GM18511 (cell line): ENCODE measurements at regions not wholly inside any gene's neighbourhood (a gene's known extent, or its start where the extent isn't known, plus 50 kb on each side); places are given as distances from the start of the nearest gene placed in this dataset.

Experiments
- ATAC-seq: cut with Tn5 transposase; IDR thresholded peaks from one replicate; pipeline ENCODE4 v1.9.1; 2021; ENCODE audit warnings: mild to moderate bottlenecking, moderate library complexity; ENCODE audit not compliant: unreplicated experiment

DNA sequence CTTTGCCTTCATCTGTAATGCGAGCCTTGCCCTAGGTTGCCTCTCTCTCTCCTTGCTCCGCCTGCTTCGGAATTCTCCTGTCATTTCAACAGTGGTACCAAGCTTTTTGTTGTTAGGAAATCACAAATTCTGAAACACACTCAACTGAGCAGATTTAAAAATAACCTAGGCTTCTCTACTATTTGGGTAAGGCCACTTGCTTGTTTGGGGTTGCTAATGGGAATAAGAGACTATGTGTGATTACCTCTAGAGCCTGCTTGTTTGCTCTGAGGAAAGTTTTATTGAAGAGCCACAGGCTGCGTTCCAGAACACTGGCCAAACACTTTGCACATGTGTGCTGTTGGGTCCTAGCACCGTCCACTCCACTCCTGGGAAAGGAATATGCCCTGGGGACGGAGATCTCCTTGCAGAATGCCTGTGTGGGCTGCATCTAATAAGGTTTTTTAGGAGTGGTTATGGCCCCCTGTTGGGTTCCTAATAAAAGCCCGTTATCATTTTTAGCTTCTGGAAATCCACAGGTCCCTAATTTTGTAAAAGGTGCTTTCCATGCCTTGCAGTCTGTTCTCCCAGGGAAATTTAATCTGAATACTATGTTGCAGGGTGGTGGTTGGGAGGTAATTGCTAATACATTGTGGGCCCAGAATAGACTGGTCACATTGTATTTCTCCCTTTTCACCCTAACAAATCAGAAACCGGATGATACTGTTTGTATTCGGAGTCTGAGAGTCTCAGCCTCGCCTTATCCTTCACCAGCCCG, 68.7 kb upstream of the KLF6 start:
- no peak for ATAC-seq

DNA sequence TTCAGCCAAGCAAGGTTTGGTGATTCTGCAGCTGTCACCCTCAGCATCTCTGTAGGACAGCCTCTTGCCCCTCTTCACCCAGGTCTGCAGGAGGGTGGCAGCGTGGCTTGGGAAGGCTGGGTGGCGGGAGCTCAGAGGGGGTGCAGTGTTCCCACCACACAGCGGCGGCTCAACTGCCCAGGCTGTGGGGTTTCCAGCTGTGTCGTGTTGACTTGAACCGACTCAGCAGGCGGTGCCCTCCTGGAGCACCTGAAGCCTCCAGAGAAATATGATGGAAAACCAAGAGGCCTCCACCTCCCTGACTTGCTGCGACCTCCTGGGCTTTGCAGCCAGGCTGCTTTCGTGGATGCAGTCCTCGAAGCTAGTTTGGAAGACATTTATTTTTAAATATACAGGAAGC, 68.0 kb upstream of the KLF6 start:
- ATAC-seq, result no peak

DNA sequence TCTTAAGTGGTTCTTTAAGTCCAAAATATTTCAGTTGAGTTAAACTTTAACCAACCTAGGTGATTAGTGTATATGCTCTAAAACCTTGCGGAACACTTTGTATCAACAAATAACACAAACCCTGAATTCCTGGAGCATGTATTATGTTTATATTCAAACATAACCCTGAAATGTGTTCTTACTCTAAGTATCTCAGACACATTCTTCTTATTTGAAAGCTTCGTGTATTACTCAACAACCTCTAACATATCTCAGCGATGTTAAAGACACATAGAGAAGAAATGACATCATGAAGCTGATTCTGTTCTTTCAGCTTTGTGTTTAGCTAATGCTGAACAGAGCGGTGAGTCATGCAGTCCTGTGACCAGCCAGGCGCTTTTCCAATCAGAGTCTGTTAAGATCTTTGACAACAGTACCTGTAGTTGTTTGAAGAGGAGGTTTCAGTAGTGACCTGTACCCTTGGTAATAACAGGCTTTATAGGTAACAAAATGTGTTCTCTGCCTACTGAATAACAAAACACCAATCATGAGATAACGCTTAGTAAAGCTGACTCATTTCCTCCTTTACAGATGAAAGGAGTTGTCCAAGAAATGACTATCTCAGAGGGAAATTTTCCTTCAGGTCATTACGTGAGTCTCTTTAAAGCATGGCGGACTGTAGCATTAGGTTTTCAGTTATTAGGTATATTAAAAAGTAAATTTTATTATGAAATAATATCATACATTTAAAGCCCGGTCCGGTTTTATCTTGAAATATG, 67.3 kb upstream of the KLF6 start:
- ATAC-seq, result peak; percentile 95

DNA sequence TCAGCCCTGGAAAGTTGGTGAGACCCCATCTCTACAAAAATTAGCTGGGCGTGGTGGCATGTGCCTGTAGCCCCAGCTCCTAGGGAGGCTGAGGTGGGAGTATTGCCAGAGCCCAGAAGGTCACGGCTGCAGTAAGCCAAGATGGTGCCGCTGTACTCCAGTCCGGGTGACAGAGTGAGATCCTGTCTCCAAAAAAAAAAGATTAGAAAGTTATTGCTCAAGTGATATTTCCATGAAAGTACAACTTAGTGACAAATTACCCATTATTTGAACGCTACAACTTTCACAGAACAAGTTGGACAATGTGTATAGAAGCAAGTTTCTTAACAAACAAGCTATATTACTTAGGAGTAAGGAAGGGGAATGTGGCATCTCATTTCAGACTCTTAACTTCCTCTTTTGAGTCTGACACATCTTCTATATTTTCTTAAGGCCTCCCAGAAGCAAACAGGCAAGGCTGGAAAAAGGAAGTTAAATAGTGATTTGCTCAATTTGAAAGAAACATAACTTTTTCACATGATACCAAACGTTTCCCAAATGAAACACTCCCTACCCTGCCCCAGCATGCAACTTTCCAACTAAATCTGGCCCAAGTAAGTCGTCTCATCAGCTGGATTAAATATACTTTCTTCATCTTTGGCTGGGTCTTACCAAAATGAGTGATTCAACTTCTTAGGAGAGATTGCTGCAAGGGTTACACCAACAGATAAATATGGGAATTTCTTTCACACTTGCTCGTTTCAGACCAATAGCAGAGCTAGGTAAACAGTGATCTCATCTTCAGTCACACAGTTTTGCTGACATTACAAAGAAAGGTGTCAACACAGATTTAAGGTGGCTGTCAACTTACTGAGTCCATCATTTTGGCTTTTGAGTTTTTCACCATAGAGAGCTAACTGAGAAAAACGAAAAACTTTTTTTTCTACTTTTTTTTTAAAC, 66.3 kb upstream of the KLF6 start:
- ATAC-seq, result no peak

DNA sequence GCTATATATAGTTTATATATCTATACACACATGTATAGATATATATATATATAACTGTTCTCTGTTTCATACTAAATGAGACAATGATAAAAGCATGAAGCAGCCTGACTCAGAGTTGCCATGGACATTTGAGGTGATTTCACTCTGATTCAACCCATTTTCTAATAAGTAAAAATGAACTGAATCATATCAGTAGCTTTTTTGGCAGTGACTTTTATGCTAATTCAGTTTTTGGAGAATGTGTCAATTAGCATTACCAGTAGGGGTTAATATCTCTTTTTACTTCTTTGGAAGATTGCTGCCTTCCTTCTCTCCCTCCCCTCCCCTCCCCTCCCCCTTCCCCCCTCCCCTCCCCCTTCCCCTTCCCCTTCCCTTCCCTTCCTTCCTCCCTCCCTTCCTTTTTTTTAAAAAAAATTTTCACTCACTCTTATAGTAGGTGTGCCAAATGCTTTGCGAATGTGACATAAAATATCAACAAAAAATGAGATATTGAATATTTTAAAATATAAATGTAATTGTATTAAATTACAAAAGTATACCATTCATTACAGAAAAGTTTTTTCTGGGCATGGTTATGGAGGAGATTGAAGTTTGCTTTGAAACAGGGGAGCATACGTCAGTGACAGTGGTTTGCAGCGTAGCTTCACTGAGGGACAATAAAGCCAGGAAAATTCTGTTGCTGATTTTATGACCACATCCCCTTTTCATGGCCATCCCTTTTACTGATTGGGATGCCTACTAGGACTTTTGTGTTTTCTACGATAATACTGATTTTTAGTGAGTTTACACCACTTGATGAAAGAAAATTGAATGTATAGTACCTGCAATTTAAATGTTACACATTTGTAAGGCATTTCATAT, 64.0 kb upstream of the KLF6 start:
- no peak for ATAC-seq

DNA sequence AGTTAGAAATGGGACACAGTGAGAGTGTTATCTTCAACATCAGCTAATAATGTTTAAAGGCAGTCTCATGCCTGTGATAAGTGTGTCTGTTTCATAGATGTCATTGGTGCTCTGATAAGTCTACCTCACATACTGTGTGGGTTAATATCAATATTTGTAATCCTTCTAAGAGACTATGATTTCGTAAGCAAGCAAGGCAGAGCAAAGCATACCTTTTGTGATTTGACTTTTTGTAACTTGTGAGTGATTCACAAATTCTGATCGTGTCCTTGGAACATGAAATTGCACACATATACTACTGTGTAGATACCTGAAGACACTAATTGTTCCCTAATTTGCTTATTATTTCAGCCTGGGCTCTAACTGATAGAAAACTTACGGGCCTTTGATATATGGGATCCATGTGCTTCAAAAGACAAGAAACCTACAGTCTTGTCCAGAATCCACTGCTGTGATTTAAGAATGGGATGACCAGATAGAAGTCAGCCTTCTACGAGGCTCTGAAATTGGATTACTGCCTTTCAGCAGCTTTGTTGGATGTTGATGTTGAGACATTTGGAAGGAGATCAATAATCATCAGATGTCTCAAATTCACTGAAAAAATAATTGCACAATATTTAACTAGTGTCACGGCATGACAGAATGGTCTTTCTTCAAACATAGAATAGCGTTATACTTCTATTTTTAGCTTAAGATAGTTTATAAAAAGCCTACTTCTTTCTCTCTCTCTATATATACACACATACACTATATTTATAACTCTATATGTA, 63.2 kb upstream of the KLF6 start:
- no peak for ATAC-seq

DNA sequence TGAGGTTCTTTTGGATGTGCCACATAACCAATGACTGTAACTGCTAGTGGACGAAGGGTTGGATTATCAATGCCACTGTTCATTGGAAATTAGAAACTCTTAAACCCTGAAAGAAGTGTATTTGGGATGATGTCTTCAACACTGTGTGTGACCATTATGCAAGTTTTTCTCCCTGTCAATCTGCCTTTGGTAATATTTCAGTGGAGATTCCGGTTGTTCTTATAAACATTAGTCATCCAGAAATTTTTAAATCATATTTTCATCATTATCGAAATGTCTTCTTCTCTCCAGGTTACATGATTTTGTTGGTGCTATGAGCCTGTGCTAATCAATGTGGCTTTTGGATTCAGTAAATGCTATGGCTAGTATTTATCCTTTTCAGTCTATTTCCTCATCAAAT, 61.7 kb upstream of the KLF6 start:
- no peak for ATAC-seq

DNA sequence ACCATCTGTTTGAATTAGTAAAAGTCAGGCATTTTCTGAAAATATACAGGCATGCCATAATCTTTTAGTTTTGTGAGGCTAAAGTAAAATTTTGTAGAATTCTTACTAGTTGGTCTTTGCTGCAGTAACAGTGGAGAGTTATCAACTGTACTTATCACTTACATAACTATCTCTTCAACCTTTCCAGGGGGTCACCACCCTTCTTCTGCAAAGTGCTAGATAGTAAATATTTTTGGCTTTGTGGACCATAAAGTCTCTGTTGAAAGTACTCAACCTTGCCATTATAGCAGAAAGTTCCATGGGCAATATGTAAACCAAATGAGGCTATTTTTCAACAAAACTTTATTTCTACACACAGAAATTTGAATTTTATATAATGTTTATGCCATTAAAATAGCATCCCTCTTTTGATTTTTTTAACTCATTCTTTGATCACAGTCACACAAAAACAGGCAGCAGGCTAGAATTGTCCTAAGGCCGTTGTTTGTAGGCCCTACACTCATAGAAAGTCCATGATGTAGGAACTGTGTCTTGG, 59.5 kb upstream of the KLF6 start:
- no peak for ATAC-seq

DNA sequence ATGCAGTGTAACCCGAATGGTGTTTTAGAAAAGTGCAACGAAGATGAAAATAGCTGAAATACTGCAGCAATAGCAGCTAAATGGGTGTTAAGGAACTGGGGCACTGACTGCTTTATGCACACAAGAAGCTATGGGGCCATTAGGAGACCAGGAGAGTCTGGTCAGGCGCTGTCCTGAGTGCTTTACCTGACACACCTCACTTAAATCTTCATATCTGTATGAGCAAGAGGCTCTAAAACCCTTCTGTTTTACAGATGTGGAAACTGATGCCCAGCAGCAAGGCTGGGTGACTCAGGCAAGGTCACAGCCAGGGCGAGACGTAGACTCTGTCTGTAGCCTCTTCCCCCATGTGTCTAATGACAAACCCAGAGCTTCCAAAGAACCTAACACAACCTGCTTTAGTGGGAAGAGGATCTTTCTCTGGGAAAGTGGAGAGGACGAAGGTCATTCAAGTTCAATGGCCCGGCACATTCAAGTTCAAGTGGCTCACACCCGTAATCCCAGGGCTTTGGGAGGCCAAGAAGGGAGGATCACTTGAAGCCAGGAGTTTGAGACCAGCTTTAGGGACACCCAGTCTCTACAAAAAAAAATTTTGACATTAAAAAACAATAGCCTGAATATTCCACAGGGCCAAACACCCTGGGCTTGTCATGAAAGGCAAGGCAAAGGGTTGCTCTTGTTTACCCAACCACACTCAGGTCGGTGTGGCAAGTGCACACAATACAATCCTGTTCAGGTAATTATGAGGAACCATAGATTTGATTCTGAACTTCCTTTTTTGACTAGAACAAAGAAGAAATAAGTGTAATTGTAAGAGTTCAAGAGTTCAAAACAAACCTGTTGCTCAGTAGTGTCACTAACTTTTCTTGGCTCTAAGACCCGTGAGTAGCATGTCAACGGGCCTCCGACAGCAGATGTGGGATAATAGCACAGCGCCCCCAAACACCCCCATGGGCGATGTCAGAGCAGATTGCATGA, 53.7 kb upstream of the KLF6 start:
- ATAC-seq, result no peak

DNA sequence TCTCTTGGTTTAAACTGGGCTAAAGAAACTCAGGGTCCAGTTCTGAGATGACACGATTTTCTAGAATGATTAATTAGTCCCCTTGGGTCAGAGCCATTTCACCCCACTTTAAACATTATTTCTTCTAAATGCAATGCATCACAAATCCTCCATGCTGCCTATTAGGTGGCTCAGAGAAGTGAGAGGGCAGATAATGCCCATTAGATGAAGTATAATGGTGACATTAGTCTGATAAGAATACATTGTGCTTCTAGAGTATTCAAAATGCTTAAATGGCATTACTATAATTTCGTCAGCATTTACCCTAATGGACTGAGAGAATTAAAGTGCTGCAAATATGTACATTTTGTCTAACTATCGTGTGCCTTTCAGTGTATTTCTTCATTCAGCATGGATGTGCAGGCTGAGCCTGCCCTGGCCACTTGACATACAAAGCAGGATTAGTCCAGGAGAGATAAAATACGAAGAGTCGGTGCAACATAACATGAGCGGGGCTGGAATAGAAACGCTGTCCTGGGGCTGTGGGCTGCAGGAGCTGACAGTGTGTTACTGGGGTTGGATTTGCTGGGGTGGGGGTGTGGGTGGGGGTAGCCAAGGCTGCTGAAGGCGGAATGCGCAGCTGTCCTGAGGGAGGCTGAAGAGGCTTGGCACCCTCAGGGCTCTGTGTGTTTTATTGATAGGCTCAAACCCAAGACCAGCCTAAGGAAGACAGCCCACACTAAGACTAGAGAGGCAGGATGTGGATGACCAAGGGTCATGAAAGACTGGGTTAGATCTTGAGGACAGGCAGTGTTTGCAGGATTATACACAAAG, 52.8 kb upstream of the KLF6 start:
- ATAC-seq, result no peak

DNA sequence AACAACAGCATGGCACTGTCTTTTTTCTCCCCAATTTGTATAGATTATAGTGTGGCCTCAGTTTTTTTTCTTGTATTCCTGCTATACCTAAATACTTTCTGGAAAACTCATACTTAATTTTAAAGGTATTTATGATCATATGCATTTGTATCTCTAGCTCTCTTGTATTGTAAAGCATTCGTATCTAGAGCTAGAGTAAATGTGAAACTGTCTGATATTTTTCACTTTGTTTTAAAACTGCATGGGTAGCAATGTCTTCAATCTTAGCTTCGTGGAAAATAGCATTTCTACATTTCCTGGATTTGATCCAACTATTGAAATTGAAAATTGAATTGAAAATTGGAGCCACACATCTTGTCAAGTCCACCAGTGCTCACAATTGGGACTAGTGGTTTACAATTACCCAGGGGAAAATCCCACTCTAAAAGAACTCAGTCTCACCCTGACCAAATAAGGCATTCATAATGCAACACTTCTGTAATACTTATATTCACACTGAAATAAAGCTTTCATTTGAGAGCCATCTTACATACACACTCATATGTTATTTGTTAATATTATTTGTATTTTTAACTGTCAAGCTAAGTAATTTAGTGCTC, 51.3 kb upstream of the KLF6 start:
- ATAC-seq, result peak; percentile 83

DNA sequence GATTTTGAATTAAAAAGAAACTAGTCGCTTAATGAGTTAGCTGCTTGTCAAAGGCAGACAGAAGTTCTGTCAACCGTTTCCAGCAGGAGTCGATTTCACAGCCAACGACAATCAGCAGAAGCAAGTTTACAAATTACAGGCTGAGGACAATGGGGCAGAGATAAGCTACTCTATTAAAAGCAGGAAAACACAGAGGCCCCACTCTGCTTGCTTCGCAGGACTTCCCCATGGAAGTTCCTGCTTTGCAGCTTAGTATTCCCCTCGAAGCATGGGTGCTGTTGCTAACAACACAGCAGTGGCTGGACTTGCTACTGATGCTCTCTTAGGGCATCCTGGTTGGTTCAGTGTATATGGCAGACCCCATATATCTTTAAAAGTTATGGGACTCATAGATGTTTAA, 50.8 kb upstream of the KLF6 start:
- ATAC-seq, result peak; percentile 35

DNA sequence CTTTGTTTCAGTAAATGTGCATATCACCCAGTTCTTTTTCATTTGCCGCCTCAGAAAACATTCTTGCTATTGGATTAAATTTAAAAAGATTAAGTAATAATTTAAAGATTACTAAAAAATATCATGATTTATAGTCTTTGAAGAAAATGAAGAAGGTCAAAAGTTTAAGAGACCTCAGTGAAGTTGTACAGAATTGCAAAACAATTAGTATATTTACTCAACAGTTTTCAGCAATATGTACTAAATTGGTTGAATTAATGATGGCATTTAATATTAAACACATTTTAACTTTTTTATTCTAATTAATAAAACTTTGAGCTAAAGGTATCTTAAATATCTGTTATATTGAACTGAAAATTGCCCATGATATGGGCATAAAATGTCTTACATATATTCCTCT, 49.9 kb upstream of the KLF6 start:
- no peak for ATAC-seq
